ENCODE measurements at regions not wholly inside any gene's neighbourhood (a gene's known extent, or its start where the extent isn't known, plus 50 kb on each side); places are given as distances from the start of the nearest gene placed in this dataset.
"Not testable (repeated sequence)": the region's sequence is repeated elsewhere in the genome, so short reads cannot be mapped to it uniquely, and the experiment has no call there.

DNA sequence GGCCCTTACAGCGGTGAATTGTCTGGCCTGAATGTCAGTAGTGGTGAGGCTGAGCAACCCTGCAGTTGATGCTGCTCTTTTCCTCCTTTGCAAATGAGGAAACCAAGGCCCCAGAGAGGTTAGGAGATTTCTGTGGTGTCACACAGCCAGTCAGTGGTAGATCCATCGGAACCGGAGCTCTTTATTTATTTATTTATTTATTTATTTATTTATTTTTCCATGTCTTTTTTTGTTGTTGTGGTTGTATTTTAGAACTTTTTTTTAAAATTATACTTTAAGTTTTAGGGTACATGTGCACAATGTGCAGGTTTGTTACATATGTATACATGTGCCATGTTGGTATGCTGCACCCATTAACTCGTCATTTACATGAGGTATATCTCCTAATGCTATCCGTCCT lies 368.4 kb upstream of the CLINT1 start:
- TF ChIP-seq RAD51 (IDR thresholded peaks at IDR 0.05); ZNF384 (IDR thresholded peaks at IDR 0.05; ENCODE audit: borderline replicate concordance, low read depth, low read length): not testable (repeated sequence)
